ENCODE measurements at regions not wholly inside any gene's neighbourhood (a gene's known extent, or its start where the extent isn't known, plus 50 kb on each side); places are given as distances from the start of the nearest gene placed in this dataset.

- DNase-seq: no peak
Observed at GRCh38 chr4:22336822-22337221, 179.0 kb downstream of the ADGRA3 start.

DNA sequence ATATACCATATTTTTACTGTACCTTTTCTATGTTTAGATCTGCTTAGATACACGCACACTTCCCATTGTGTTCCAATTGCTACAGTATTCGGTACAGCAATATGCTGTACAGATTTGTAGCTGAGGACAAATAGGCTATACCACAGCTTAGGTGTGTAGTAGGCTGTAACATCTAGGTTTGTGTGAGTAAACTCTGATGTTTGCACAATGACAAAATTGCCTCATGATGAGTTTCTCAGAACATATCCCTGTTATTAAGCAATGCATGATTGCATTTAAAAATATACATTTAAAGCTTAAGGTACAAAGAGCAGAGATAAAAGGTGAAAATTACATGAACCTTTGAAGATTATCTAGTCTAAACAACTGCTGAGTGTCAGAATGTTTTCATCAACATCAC lies 181.7 kb downstream of the ADGRA3 start:
- DNase-seq: no peak

DNA sequence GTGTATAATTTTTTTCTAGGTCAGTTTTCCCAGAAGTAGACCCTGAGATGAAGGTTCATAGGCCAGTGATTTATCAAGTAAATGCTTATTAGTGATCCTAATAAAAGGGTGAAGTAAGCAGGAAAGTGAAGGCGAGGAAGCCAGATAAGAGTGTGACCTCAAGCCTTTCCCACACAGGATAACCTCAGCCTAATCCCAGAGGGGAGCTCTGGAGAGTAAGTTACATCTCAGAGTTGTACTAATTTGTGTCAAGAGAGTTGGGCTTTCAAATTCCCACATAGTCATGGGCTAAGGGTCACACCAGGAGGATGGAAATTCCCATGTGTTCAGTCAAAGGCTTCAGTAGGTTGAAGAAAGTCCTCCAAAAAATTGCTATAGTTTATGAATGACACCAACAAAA lies 191.4 kb downstream of the ADGRA3 start:
- no peak for DNase-seq

- no peak for DNase-seq
Observed at GRCh38 chr4:22323691-22324090, 192.2 kb downstream of the ADGRA3 start.

DNA sequence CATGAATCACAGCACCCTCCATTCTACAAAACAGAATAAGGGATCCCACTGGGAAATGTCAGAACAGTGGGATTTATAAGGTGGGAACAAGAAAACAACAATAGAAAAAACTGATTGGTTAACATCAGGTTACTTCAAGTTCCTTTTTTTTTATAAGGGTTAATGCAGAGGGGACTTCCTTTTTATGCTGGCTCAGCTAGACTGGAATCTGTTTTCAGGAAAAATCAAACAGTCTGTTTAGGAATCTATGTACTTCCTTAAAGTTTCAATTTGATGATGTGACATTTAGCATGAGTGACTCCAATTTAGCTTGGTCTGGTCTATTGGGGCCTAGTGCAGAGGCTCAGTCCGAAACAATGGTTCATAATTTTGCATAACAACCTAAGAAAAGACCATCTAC lies 192.9 kb downstream of the ADGRA3 start:
- DNase-seq: no peak

- no peak for DNase-seq
Observed at GRCh38 chr4:22315628-22316027, 200.2 kb downstream of the ADGRA3 start.

- DNase-seq: no peak
Observed at GRCh38 chr4:22313976-22314375, 201.9 kb downstream of the ADGRA3 start.

DNA sequence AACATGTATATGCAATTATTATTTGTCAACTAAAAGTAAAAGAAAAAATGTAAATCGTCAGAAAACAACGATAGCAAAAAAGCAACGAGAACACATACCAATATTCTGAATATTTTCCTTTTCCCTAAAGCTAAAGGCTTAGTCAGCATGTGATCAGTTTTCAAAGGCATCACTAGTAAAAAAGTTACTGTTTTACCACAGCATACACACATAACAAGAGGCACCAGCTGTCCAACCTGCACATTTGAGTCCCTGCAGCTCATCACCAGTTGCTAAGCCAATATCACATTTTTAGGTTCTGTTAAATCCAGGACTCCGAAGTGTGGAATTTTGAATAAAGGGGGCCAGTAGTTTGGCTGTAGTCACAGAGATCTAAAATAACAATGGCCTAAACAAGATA lies 203.8 kb downstream of the ADGRA3 start:
- no peak for DNase-seq

- no peak for DNase-seq
Observed at GRCh38 chr4:22301253-22301652, 214.6 kb downstream of the ADGRA3 start.

- no peak for DNase-seq
Observed at GRCh38 chr4:22299678-22300077, 216.2 kb downstream of the ADGRA3 start.

- no peak for DNase-seq
Observed at GRCh38 chr4:22287631-22288030, 228.2 kb downstream of the ADGRA3 start.

- no peak for DNase-seq
Observed at GRCh38 chr4:22268350-22269025, 247.4 kb downstream of the ADGRA3 start.

DNA sequence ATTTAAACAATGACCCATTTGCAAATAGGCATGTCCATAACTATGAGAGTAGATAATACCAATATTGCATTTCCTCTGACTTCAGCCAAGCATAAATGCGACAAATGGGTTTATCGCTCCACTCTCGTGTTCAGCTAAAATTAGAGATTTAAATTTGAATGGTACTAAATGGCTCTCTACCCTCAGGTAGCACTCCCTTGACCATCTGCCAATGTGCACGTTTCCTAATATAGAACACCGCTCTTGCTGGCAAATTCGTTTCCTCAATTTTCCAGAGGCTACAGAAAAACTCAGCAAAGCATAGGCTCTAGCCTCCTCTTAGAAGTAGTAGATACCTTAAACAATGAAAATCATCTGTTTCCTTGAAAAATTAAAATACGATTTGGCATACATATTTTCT lies 251.6 kb downstream of the ADGRA3 start:
- DNase-seq: no peak

- DNase-seq: no peak
Observed at GRCh38 chr4:22253431-22253830, 262.4 kb downstream of the ADGRA3 start.

DNA sequence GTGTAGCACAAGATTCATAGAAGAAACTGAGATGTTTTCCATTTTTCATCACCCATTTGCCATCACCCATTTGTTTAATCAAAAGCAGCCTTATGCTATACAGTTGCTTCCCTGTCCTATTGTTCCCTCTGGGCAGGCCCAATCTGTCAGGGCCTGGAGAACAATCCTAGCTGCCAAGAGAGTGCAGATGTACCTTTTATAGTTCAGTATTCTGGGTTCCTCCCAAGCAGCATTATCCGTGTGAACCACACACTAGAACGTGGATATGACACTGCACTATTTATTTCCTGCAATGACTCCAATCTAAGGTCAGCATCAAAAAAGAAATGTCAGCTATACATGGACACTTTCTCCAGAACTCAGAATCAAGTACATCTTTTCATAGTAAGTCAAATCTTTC lies 269.0 kb downstream of the ADGRA3 start:
- DNase-seq: no peak

DNA sequence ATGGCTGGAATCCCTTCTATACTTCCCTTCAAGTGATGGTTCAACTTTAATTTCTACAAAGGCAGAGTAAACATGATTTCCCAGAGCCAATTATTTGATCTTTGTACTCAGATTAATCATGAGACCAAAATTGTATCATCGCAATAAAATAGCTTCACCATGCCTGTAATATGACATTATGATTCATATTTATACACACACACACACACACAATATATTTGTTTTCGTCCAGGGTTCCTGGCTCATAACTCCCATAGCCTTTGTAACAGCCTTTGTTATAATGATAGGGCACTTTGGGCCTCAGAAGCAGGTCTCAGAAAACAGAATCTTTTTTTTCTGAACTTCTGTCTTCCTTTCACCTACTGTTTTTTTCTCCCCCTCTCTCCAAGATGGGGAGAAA lies 270.6 kb downstream of the ADGRA3 start:
- DNase-seq: no peak

GRCh38 chr4:22241415-22241814 lies 274.5 kb downstream of the ADGRA3 start:
- DNase-seq: no peak

DNA sequence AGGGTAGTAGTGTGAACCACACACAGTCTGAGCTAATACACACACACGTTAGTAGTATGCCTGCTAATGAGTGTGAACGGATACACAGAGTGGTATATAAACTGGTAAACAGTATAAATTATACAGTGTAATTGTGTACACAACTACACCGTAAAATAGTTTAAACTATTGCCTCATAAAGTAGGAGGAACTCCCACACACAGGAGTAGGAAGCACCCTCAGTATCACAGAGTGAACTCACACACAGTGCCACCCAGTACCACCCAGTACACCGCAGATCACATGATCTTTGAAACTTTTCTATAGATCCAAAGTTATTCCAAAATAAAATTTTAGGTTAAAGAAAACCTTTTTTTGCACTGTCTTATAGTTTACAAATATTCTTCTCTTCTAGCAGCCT lies 275.1 kb downstream of the ADGRA3 start:
- no peak for DNase-seq

DNA sequence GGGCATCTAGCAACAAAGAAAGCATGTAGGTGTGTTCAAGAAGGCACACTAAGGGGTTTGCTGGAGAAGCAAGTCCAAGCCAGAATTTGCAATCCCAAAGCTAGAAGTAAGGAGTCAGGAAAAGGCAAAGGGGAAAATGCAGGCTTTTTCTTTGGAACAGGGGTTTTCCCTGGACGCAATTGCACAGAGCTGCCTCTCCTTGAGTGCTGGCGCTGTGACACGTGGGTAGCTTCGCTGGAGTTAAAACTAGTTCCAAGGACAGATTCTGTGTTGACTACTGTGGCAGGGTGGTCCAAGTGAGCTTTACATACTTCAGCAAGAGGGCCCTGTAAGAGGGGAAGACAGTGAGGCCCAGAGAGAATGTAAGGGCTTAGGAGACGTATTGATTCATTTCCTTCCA lies 277.1 kb downstream of the ADGRA3 start:
- no peak for DNase-seq

GRCh38 chr4:22237846-22238494 lies 277.9 kb downstream of the ADGRA3 start:
- DNase-seq: no peak

DNA sequence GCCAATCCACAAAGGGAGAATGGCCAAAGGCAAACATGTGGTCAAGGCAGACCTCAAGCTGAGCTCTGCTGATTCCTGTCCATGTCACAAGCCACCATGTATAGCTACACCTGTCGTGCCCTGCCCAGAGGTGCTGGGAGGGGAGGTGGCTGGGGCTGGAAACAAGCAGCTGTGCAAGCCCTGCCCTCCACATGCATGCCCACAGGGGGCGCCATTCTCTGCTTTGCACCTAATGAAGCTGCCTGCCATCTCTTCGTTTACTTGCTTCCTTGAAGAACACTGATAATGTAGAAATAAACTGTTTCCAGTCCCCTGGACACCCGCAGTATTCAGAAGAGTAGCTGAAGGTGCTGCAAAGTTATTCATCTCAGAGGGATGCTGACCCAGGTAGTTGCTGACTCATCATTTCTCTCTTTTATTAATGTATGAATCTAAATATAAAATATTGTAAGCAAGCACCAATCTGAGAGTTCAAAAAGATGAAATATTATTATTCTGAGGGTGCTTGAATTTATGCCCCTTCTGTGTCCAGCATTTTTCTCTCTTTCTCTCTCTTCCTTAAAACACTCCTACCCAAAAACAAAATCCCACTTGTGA lies 278.6 kb downstream of the ADGRA3 start:
- peak; percentile 27 for DNase-seq

- DNase-seq: no peak
Observed at GRCh38 chr4:22235698-22236097, 280.2 kb downstream of the ADGRA3 start.

GRCh38 chr4:22233230-22233629 lies 282.6 kb downstream of the ADGRA3 start:
- no peak for DNase-seq

DNA sequence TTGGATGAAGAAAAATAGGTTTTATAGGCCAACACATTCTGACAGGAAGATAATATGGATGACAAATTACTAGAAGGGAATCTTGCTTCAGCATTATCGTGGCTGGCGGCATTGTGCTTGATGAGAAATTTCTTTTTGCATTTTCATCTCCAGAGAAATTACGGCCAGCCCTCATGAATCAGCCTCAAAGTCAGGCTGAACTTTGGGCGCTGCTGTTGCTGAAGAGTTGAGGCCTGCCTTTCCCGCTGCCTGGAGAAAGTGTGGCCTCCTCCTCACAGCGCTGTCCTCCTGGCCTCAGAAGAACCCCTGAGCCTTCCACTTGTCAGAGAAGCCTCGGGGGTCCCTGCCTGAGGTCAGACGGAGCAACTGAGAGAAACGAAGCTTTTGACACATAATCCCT lies 272.4 kb upstream of the KCNIP4 start:
- DNase-seq: no peak

DNA sequence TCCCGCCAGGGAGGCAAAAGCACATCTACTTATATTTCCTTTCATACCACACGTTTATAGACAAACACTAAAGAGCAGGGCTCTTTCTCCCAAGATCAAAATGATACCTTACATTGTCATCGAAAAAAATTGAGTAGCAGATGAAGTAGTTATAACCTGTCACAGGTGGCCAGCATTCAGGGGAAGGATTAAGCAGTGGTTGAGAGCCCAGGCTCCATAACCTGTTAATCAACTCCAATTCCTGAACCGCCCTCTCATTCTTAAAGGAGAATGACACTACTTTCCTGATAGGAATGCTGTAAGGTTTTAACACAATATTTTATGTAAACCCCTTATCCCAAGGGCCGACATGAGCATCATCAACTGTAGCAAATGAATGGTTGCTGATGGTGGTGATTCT lies 268.9 kb upstream of the KCNIP4 start:
- no peak for DNase-seq
